SK-N-SH (cell line): ENCODE measurements at regions not wholly inside any gene's neighbourhood (a gene's known extent, or its start where the extent isn't known, plus 50 kb on each side); places are given as distances from the start of the nearest gene placed in this dataset.

Experiments
- CTCF ChIA-PET: fragments of 300-600, 350-600 bp; formaldehyde crosslinking; extraction: SDS; loops from one replicate; lab custom pipeline; 2021; lab: Yijun Ruan, JAX
- POLR2A ChIA-PET: fragments of 350-600 bp; sonication (Branson Sonifier 250); formaldehyde crosslinking; extraction: SDS; loops from one replicate; lab custom pipeline; 2020; ENCODE audit warnings: antibody characterized with exemption, inconsistent platforms; lab: Yijun Ruan, JAX
- DNase-seq: peaks from one replicate; pipeline ENCODE4 v3.0.0; 2012
- H2AFZ ChIP-seq: fragments of 200-600 bp; sonication (generic); 2 replicates; pipeline ENCODE4 v1.8.1; 2016; ENCODE audit warnings: antibody characterized with exemption, mild to moderate bottlenecking, low read depth
- H3F3A ChIP-seq: fragments of 200-600 bp; sonication (generic); replicated peaks from 2 replicates; pipeline ENCODE3; 2016; ENCODE audit warnings: antibody characterized with exemption, mild to moderate bottlenecking; ENCODE audit not compliant: insufficient read depth
- H3K27ac ChIP-seq, 2 experiments: fragments of 200-500 bp in 1 of 2; fragments of 200-600 bp in 1 of 2; sonication (Bioruptor generic) in 1 of 2; sonication (generic), shearing (Covaris generic) in 1 of 2; 2 replicates each; pipeline versions ENCODE4 v1.5.1 to v1.6.1; 2014 to 2016; ENCODE audit warnings: low read depth in 2 of 2, inconsistent platforms in 1 of 2, low read length in 1 of 2, mild to moderate bottlenecking in 1 of 2, mixed read lengths in 1 of 2
- H3K27me3 ChIP-seq: fragments of 200-600 bp; sonication (generic), shearing (Covaris generic); 2 replicates; pipeline ENCODE4 v1.6.1; 2016; ENCODE audit warnings: mixed run types; ENCODE audit not compliant: insufficient read depth
- H3K36me3 ChIP-seq, 2 experiments: fragments of 200-500 bp in 1 of 2; fragments of 200-600 bp in 1 of 2; sonication (Bioruptor generic) in 1 of 2; sonication (generic) in 1 of 2; replicated peaks in 1 of 2; 2 replicates each; pipeline versions ENCODE3 to v1.5.1; 2014 to 2016; ENCODE audit warnings: low read length in 1 of 2, mild to moderate bottlenecking in 1 of 2; ENCODE audit not compliant: insufficient read depth in 2 of 2, control insufficient read depth in 1 of 2
- H3K4me1 ChIP-seq, 2 experiments: fragments of 200-500 bp in 1 of 2; fragments of 200-600 bp in 1 of 2; sonication (Bioruptor generic) in 1 of 2; sonication (generic), shearing (Covaris generic) in 1 of 2; 2 replicates each; pipeline versions ENCODE4 v1.5.1 to v1.6.1; 2014 to 2016; ENCODE audit warnings: low read depth in 1 of 2, low read length in 1 of 2, mixed run types in 1 of 2; ENCODE audit not compliant: insufficient read depth in 2 of 2, control insufficient read depth in 1 of 2
- H3K4me2 ChIP-seq: fragments of 200-600 bp; sonication (generic), shearing (Covaris generic); 2 replicates; pipeline ENCODE4 v1.6.1; 2017; ENCODE audit warnings: mixed run types
- H3K4me3 ChIP-seq, 2 experiments: fragments of 200-500 bp in 1 of 2; fragments of 200-600 bp in 1 of 2; sonication (Bioruptor generic) in 1 of 2; sonication (generic), shearing (Covaris generic) in 1 of 2; 2 replicates each; pipeline versions ENCODE4 v1.5.1 to v1.8.1; 2014 to 2016; ENCODE audit warnings: low read depth in 2 of 2, inconsistent platforms in 1 of 2, low read length in 1 of 2, mild to moderate bottlenecking in 1 of 2, mixed read lengths in 1 of 2, moderate library complexity in 1 of 2
- H3K79me2 ChIP-seq: fragments of 200-600 bp; sonication (generic); 2 replicates; pipeline ENCODE4 v1.8.1; 2017; ENCODE audit warnings: mild to moderate bottlenecking; ENCODE audit not compliant: insufficient read depth
- H3K9ac ChIP-seq: fragments of 200-600 bp; sonication (generic); 2 replicates; pipeline ENCODE4 v1.6.1; 2017; ENCODE audit warnings: mixed run types
- H3K9me2 ChIP-seq: fragments of 200-600 bp; sonication (generic); 2 replicates; pipeline ENCODE4 v1.6.1; 2017; ENCODE audit warnings: mixed run types
- H3K9me3 ChIP-seq: fragments of 200-600 bp; sonication (generic); 2 replicates; pipeline ENCODE4 v1.6.1; 2017; ENCODE audit warnings: mixed run types, mild to moderate bottlenecking, moderate library complexity
- H4K20me1 ChIP-seq: fragments of 200-600 bp; sonication (generic); 2 replicates; pipeline ENCODE4 v1.6.1; 2017; ENCODE audit warnings: mild to moderate bottlenecking, mixed run types; ENCODE audit not compliant: insufficient read depth
- CHD2 ChIP-seq: fragments of 150-350 bp; IDR thresholded peaks from 2 replicates; pipeline ENCODE4 v1.6.1; 2018; ENCODE audit warnings: low read length; ENCODE audit not compliant: partially characterized antibody
- EP300 ChIP-seq, 2 experiments: IDR thresholded peaks; 2 replicates each; pipeline versions ENCODE4 v1.4.0 to v1.6.1; 2012; ENCODE audit warnings: borderline replicate concordance in 1 of 2, low read depth in 1 of 2, low read length in 1 of 2
- EZH2phosphoT487 ChIP-seq: fragments of 200-600 bp; sonication (generic); IDR thresholded peaks from 2 replicates; pipeline ENCODE4 v1.6.1; 2017; ENCODE audit warnings: low read depth, mixed run types, mild to moderate bottlenecking, antibody characterized with exemption, moderate library complexity, borderline replicate concordance
- FOSL2 ChIP-seq: IDR thresholded peaks from 2 replicates; pipeline ENCODE4 v1.4.0; 2012; ENCODE audit warnings: low read depth, mild to moderate bottlenecking, moderate library complexity, borderline replicate concordance
- FOXJ3 ChIP-seq: sonication (generic); formaldehyde crosslinking; IDR thresholded peaks from 2 replicates; pipeline ENCODE4 v1.5.1; 2020; ENCODE audit warnings: mild to moderate bottlenecking, missing genetic modification reagents
- GATA2 ChIP-seq: sonication (generic); formaldehyde crosslinking; IDR thresholded peaks from 2 replicates; pipeline ENCODE4 v1.5.0; 2020; ENCODE audit warnings: mild to moderate bottlenecking, missing genetic modification reagents
- NFIC ChIP-seq: IDR thresholded peaks from 2 replicates; pipeline ENCODE4 v1.4.0; 2012; ENCODE audit warnings: borderline replicate concordance
- NRF1 ChIP-seq: IDR thresholded peaks from 2 replicates; pipeline ENCODE4 v1.6.1; 2012; ENCODE audit warnings: low read depth, mild to moderate bottlenecking, low read length
- POLR2AphosphoS5 ChIP-seq: IDR thresholded peaks from 2 replicates; pipeline ENCODE4 v1.6.1; 2012; ENCODE audit warnings: low read depth, low read length
- RAD21 ChIP-seq: IDR thresholded peaks from 2 replicates; pipeline ENCODE4 v1.6.1; 2012; ENCODE audit warnings: mild to moderate bottlenecking, low read length
- RCOR1 ChIP-seq: fragments of 150-350 bp; IDR thresholded peaks from 2 replicates; pipeline ENCODE4 v1.6.1; 2017; ENCODE audit warnings: antibody characterized with exemption, low read length
- REST ChIP-seq: IDR thresholded peaks from 2 replicates; pipeline ENCODE4 v1.6.1; 2012; ENCODE audit warnings: mild to moderate bottlenecking, low read depth, low read length, moderate library complexity
- RXRA ChIP-seq: IDR thresholded peaks from 2 replicates; pipeline ENCODE4 v1.4.0; 2012; ENCODE audit warnings: low read depth, mild to moderate bottlenecking, borderline replicate concordance
- TAF1 ChIP-seq: IDR thresholded peaks from 2 replicates; pipeline ENCODE4 v1.6.1; 2012; ENCODE audit warnings: low read depth, mild to moderate bottlenecking, low read length, moderate library complexity, borderline replicate concordance
- TCF12 ChIP-seq: IDR thresholded peaks from 2 replicates; pipeline ENCODE4 v1.4.0; 2012
- YY1 ChIP-seq: IDR thresholded peaks from 2 replicates; pipeline ENCODE4 v1.4.0; 2012; ENCODE audit warnings: low read depth, mild to moderate bottlenecking
- WGBS: methylation state at CpG from one replicate; pipeline ENCODE4 v1.1.6; 2017; ENCODE audit warnings: low lambda C conversion rate; 5-methylcytosine and 5-hydroxymethylcytosine counted together
- TF ChIP-seq, protein P1 (sequence below): fragments of 150-350 bp; IDR thresholded peaks from 2 replicates; pipeline ENCODE4 v1.6.1; 2016; ENCODE audit warnings: mild to moderate bottlenecking, low read depth, low read length
- TF ChIP-seq, protein P2 (sequence below): fragments of 200-600 bp; sonication (generic); IDR thresholded peaks from 2 replicates; pipeline ENCODE4 v1.6.1; 2017; ENCODE audit warnings: antibody characterized with exemption, mild to moderate bottlenecking, moderate library complexity

DNA sequence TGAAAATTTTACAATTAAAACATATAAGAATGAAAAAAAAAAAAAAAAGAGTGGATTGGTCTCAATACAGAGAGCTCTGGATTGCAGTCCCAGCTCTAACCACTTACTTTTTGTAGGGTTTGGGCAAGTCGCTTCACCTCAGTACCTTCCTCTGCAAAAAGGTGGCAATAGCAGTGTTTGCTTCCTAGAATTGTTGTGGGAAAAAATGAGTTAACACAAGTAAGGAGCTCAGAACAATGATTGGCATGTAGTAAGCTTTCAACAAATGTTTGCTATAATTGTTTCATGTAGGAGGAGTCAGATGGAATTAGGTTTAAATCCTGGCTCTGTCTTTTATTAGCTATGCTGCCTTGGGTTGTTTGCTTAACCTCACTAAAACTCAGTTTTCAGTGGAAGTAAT is 425.2 kb upstream of the TBL1XR1 start:
- Histone ChIP-seq H3K27me3 (no peaks in the 10 kb centered on the region), H3K79me2 (no peaks in the 10 kb centered on the region), H2AFZ (no peak overlapping the region), H3K27ac (no peak overlapping the region), H4K20me1 (no peaks in the 10 kb centered on the region), H3K36me3 (no peaks in the 10 kb centered on the region), H3K4me2 (no peak overlapping the region), H3K9me2 (no peaks in the 10 kb centered on the region), H3K9ac (no peak overlapping the region), H3F3A (no peaks in the 10 kb centered on the region), H3K9me3 (no peaks in the 10 kb centered on the region), H3K4me3 (no peak overlapping the region), H3K4me1 (peaks cover 3 to 13% of the 10 kb centered on the region in 2 experiments; a peak in 3 of 4 replicates)
- CTCF ChIA-PET: interaction anchor here (1.1 kb wide), 1 partner anchor 61 kb away, joined by 3 read pairs; no protein-coding TSS in a partner anchor
- 100% methylated on average over 1 of the region's 1 CpG for WGBS
- TF ChIP-seq REST (no peak), EZH2phosphoT487 (no peak), CHD2 (no peak), NRF1 (no peak), RCOR1 (no peak), TAF1 (no peak), YY1 (no peak), GATA2 (no peak), RXRA (no peak), FOXJ3 (no peak), NFIC (no peak), FOSL2 (no peak), POLR2AphosphoS5 (no peak), RAD21 (no peak), TCF12 (no peak), EP300 (IDR thresholded peaks at IDR 0.05; ENCODE audit: borderline replicate concordance in 1 of 2, low read depth in 1 of 2, low read length in 1 of 2) (no peak)
- TF ChIP-seq, protein P1, sequence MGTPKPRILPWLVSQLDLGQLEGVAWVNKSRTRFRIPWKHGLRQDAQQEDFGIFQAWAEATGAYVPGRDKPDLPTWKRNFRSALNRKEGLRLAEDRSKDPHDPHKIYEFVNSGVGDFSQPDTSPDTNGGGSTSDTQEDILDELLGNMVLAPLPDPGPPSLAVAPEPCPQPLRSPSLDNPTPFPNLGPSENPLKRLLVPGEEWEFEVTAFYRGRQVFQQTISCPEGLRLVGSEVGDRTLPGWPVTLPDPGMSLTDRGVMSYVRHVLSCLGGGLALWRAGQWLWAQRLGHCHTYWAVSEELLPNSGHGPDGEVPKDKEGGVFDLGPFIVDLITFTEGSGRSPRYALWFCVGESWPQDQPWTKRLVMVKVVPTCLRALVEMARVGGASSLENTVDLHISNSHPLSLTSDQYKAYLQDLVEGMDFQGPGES: no peak
- TF ChIP-seq, protein P2, sequence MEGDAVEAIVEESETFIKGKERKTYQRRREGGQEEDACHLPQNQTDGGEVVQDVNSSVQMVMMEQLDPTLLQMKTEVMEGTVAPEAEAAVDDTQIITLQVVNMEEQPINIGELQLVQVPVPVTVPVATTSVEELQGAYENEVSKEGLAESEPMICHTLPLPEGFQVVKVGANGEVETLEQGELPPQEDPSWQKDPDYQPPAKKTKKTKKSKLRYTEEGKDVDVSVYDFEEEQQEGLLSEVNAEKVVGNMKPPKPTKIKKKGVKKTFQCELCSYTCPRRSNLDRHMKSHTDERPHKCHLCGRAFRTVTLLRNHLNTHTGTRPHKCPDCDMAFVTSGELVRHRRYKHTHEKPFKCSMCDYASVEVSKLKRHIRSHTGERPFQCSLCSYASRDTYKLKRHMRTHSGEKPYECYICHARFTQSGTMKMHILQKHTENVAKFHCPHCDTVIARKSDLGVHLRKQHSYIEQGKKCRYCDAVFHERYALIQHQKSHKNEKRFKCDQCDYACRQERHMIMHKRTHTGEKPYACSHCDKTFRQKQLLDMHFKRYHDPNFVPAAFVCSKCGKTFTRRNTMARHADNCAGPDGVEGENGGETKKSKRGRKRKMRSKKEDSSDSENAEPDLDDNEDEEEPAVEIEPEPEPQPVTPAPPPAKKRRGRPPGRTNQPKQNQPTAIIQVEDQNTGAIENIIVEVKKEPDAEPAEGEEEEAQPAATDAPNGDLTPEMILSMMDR: no peak
- POLR2A ChIA-PET: no interaction called here
- no peak for DNase-seq
